HuH-7.5 (cell line): ENCODE measurements at regions not wholly inside any gene's neighbourhood (a gene's known extent, or its start where the extent isn't known, plus 50 kb on each side); places are given as distances from the start of the nearest gene placed in this dataset.

ENCODE experiments used
- DNase-seq: peaks from one replicate; pipeline ENCODE4 v3.0.0; 2011; ENCODE audit warnings: low spot score

- no peak for DNase-seq
These were observed 94.3 kb downstream of the LIPG start for GRCh38 chr18:49656073-49656692.

GRCh38 chr18:49655266-49656072 is 93.6 kb downstream of the LIPG start:
- DNase-seq = no peak

- DNase-seq = no peak
These were observed 92.5 kb downstream of the LIPG start for GRCh38 chr18:49654347-49654746.

- no peak for DNase-seq
These were observed 91.2 kb downstream of the LIPG start for GRCh38 chr18:49652881-49653724.

- no peak for DNase-seq
These were observed 89.2 kb downstream of the LIPG start for GRCh38 chr18:49651033-49651432.

- no peak for DNase-seq
These were observed 88.6 kb downstream of the LIPG start for GRCh38 chr18:49650426-49650891.

GRCh38 chr18:49648811-49649210 is 87.0 kb downstream of the LIPG start:
- no peak for DNase-seq
